ENCODE measurements at regions not wholly inside any gene's neighbourhood (a gene's known extent, or its start where the extent isn't known, plus 50 kb on each side); places are given as distances from the start of the nearest gene placed in this dataset.

- DNase-seq (ENCODE audit: low spot score): no peak
- no peak for TF ChIP-seq CTCF (IDR thresholded peaks at IDR 0.05)
- no peak for ATAC-seq (ENCODE audit: low FRiP score)
Measured at GRCh38 chr6:40258531-40258930, 324.3 kb upstream of the MOCS1 start.

GRCh38 chr6:40256831-40257230 lies 322.6 kb upstream of the MOCS1 start:
- ATAC-seq (ENCODE audit: low FRiP score) (no peak), DNase-seq (ENCODE audit: low spot score) (no peak)
- TF ChIP-seq CTCF (IDR thresholded peaks at IDR 0.05): no peak

GRCh38 chr6:40256224-40256623 lies 322.0 kb upstream of the MOCS1 start:
- TF ChIP-seq CTCF (IDR thresholded peaks at IDR 0.05): no peak
- no peak for ATAC-seq (ENCODE audit: low FRiP score)
- no peak for DNase-seq (ENCODE audit: low spot score)

- DNase-seq (ENCODE audit: low spot score) (no peak), ATAC-seq (ENCODE audit: low FRiP score) (no peak)
- no peak for TF ChIP-seq CTCF (IDR thresholded peaks at IDR 0.05)
Measured at GRCh38 chr6:40253420-40253819, 319.2 kb upstream of the MOCS1 start.

GRCh38 chr6:40252531-40253258 lies 318.4 kb upstream of the MOCS1 start:
- TF ChIP-seq CTCF (IDR thresholded peaks at IDR 0.05): no peak
- DNase-seq (ENCODE audit: low spot score) (no peak), ATAC-seq (ENCODE audit: low FRiP score) (no peak)

- no peak for ATAC-seq (ENCODE audit: low FRiP score)
- TF ChIP-seq CTCF (IDR thresholded peaks at IDR 0.05): no peak
Measured at GRCh38 chr6:40251637-40252300, 317.5 kb upstream of the MOCS1 start.

GRCh38 chr6:40249935-40250334 lies 315.7 kb upstream of the MOCS1 start:
- no peak for ATAC-seq (ENCODE audit: low FRiP score)
- TF ChIP-seq CTCF (IDR thresholded peaks at IDR 0.05): no peak

More at GRCh38 chr6:40251637-40252300, 317.5 kb upstream of the MOCS1 start:
- no peak for DNase-seq (ENCODE audit: low spot score)

More at GRCh38 chr6:40249935-40250334, 315.7 kb upstream of the MOCS1 start:
- DNase-seq (ENCODE audit: low spot score): no peak
